HG02981 (cell line): ENCODE measurements at regions not wholly inside any gene's neighbourhood (a gene's known extent, or its start where the extent isn't known, plus 50 kb on each side); places are given as distances from the start of the nearest gene placed in this dataset.

Source experiments
- ATAC-seq: cut with Tn5 transposase; IDR thresholded peaks from one replicate; pipeline ENCODE4 v1.9.1; 2021; ENCODE audit warnings: mild to moderate bottlenecking, moderate library complexity; ENCODE audit not compliant: unreplicated experiment

DNA sequence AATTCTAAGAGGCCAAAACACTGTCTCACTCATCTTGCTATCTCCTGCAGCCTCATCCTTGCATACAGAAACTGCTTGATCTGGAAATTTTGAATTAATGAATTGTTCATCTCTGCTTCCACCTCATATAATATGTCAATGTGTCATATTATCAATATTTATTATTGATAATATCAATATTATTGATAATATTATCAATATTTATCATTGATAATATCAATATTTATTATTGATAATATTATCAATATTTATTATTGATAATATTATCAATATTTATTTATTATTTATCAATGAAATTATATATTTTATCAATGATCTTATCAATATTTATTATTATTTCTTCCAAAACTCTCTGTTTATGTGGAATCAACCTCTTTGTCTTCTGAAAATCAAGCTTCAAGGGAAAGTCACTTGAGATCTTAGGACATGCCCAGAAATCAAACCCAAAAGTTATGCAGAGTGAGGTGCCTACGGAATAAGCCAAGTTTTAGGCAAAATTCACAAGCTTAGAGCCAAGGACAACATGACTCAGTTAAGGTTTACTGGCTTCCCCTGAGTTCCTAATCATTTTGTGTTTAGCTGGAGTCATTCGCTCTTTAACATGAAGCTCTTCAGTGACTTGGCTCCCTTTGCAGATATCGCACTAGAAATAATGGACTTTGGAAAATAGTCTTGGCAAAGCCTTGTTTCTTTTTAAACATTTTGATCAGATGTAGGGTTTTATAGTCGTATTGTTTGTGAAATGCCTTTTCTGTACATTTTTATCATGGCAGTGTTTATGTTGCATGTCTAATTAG is 297.1 kb upstream of the RARB start:
- ATAC-seq, result no peak

- no peak for ATAC-seq
Observed at GRCh38 chr3:25133588-25133987, 294.5 kb upstream of the RARB start.

DNA sequence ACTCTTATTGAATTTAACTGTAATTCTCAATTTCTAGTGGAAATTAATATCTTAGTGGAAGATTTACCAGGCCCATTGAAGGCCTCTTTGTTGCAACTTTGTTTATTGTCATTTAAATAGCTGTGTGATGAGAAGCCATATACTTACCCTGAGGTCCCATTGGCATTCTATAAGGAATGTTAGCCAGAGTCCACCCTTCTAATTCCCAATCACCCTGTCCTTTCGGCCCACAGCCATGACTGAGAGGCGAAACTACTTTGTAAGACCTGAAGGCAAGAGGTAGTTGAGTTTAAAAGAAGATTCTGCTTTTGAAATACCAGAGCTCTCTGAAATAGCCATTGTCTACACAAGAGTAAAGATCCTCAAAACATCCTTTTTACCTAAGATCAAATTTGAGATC is 290.5 kb upstream of the RARB start:
- no peak for ATAC-seq

DNA sequence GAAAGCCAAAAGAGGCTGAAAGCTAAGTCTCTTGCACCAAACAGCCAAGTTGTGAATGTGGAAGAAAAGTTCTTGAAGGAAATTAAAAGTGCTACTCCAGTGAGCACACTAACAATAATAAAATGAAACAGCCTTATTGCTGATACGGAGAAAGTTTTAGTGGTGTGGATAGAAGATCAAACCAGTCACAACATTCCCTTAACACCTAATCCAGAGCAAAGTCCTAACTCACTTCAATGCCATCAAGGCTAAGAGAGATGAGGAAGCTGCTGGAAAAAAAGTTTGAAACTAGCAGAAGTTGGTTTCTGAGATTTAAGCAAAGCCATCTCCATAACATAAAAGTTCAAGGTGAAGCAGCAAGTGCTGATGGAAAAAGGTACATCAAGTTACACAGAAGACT is 288.8 kb upstream of the RARB start:
- ATAC-seq, result no peak

DNA sequence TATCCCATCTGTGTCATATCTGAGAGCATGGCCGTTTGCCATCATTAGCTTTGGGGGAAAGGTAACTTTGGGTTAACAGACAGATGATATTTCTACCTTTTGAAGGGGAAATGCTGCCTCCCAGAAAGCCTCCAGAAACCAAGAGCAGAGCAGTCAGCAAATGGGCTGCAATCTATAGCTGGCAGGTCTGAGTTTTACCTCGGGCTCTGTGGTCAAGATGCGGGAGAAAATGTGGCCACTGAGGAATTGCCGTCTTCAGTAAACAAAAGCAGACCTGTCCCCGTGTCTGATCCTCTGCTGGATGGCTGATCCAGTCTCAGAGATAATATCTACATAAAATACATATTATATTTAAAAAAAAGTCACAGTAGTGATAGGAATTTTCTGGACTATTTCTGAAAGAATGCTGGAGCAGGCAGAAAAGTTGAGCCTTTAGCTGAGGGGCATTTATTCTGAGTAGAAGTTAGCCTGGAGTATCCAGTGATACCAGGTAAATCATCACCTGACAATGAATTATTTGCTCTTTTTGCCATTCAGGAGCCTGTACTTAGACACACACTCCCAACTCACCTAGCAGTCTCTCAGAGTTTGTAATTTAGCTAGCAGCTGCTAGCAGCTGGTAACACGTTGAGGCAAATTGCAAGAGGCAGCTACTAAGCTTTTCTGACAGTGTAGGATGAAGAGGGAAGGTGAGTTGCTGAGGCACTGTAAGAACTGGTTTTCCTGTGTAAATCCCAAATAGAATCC is 285.3 kb upstream of the RARB start:
- ATAC-seq, result no peak

- no peak for ATAC-seq
Observed at GRCh38 chr3:25143356-25144025, 284.6 kb upstream of the RARB start.

DNA sequence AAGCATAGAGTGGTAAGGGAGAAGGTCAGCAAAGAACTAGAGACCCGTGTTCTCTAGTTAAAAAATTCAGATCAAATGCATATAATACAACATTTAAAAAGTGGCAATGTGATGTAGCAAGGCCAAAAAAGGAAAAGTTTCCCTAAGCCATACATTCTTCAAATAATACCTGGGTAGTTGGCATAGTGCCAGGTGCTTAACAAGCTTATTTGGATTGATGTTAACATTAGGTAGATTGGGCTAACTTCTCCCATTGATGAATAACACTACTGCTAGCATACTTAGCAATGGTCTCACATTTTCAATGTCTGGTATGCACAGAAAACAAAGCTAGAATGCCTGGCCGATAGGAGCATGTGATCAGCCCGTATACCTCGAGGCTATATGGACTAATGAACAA is 283.6 kb upstream of the RARB start:
- ATAC-seq, result no peak

- ATAC-seq, result no peak
Observed at GRCh38 chr3:25145176-25145575, 282.9 kb upstream of the RARB start.

DNA sequence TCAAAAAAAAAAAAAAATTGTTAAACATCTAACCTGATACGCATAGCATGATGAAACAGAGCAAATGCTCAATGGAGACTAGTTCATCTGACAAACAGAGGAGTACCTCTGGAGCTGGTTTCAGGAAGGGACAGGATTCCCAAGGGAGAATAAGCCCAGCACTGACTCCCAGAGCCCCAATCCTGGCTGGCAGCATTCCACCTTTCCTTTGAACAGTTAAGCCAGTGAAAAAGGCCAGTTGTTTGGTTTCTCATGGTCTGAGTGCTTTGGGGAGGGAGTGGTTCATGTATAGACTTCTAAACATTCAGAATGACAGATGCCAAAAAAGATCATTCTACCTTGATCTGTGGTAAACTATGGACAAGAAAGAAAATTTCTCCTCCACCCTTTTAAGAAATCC is 277.9 kb upstream of the RARB start:
- ATAC-seq, result no peak

GRCh38 chr3:25151281-25151902 is 276.7 kb upstream of the RARB start:
- no peak for ATAC-seq

DNA sequence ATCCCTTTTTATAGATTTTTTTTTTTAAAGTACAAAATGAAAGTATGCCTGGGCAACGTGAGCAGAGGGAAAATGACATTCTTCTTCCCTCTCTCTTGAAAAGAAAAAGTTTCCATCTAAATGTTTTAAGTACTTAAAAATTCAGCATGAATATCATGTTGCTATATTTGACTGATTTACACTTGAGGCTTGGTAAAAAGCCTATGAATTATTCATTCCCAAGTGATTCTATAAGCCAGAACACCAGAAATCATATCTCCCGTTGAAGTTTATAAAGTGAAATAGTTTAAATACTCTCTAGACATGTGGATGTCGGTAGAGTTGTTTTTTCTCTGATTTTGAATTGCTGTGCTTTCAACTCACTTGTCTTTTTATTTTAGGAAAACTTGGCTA is 276.2 kb upstream of the RARB start:
- no peak for ATAC-seq

- no peak for ATAC-seq
Observed at GRCh38 chr3:25153136-25153535, 274.9 kb upstream of the RARB start.

DNA sequence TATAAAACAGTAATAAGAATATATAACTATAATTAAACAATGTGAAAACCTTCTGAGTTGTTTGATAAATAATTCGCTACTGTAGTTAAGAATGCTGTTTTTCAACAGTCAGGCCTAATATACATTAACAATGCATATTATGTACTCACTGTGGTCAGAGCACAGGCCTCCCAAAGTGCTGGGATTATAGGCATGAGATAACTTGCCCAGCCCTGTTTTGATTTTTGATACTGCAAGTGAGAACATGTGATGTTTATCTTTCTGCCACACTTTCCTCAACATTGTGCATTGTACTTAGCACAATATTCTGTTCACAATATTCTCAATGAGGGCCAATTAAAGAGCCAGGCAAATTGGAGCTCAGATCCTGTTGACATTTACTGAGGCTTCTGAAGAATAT is 274.5 kb upstream of the RARB start:
- no peak for ATAC-seq

DNA sequence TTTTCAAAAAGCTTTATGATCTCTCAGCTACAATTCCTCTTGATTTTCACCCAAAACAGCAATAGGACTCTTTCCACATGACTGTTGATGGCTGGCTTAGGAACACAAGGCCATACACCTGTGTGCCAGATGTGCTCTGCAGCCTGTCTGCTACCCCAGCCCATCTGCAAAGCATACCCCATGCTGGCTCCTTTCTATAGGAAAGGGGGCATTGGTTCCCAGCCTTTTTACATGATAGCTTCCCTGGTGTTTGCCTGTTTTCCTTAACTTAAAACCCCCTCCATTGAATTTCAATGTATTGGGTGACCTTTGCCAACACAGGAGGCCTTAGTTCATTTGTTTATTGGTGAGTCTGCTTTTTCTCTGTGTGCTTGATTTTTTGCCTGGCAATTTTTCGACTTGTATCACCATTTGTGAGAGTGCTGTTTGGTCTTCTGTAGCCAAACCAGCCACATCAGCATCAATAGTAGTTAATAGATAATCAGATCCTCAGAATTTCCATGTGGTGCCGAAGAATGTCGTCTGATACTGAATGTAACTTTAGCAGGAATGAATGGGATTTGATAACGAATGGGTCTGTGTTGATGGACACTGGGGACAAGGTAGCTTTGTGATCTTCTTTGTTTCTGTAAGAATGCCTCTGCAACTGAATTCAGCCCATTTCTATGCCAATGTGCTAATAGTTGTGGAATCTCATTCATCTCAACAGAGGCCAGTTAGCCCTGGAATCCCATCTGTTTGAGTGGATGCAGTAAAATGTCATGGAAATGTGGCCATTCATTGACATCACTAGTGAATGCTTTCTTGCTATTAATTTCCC is 272.2 kb upstream of the RARB start:
- no peak for ATAC-seq

DNA sequence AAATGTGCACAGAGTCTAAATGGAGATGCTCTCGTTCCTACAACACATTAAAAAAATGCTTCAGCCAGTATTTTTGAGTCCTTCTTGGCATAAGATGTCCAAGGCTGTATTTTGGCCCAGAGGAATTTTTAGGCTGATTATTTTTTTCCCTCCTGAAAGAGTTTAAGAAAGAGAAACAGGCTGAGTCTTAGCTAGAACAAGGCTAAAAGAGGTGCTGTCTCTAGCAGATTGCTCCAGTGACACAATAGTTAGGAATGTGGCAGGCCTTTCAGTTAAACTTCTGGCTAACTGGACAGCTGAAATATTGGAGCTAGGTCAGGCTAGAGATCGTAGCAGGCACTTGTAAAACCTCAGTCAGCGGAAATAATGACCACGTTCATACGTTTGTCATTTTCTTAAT is 271.4 kb upstream of the RARB start:
- ATAC-seq, result no peak

GRCh38 chr3:25165306-25165705 is 262.8 kb upstream of the RARB start:
- ATAC-seq, result no peak

GRCh38 chr3:25166016-25166415 is 262.0 kb upstream of the RARB start:
- no peak for ATAC-seq

- ATAC-seq, result no peak
Observed at GRCh38 chr3:25169151-25169550, 258.9 kb upstream of the RARB start.

- no peak for ATAC-seq
Observed at GRCh38 chr3:25170021-25170420, 258.0 kb upstream of the RARB start.

DNA sequence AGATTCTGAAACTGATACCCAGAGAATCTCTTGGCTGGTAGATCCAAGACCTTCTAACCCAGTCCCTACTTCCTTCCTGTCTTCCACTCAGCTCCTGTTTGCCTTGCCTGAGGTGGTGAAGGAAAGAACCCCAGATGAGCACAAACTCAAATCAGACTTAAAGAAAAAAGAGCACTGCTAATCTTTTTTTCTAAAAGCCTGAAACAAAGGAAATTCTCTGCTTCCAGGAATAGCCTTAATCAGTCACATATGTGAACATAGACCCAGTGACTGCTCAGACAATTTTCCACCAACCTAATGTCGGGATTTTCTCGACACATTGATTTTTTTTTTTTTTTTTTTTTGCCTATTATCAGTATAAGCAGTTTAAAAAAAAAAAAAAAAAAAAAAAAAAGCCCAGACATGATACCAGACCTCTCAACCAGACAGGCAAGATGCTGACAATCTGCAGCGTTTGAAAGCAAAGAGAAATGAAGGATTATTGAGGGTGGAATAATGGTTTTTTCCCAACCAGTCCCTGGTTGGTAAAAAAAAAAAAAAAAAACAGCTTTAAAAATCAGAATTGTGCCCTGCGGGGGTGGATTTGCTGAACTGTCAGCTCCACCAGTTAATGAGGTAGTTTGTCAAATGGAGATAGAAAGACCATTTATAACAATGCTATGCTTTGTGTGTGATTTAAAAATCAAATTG is 256.8 kb upstream of the RARB start:
- ATAC-seq, result no peak
